ENCODE measurements at regions not wholly inside any gene's neighbourhood (a gene's known extent, or its start where the extent isn't known, plus 50 kb on each side); places are given as distances from the start of the nearest gene placed in this dataset.
"Not testable (repeated sequence)": the region's sequence is repeated elsewhere in the genome, so short reads cannot be mapped to it uniquely, and the experiment has no call there.

DNA sequence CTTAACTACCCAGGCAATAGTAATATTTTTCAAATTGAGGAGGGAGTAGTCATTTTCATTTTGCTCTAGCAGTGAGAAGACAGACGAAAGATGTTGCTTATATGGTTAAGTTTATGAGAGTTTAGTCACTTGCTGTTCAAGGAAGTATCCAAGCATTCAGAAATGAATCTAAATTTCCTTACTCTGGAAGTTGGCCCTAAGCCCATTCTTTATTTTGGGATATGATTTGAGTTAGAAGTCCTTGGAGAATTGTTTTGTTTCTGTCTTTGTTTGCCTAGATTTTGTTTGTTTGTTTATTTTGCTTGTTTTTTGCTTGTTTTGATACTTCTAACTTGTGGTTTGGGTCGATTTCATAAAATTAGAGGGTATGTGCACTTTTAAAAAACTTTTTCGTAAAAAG lies 146.4 kb upstream of the FGF10 start:
- intact Hi-C loops (cut with DNase I) = no loop called here
- no peaks in the 10 kb centered on the region for H3K4me1 ChIP-seq
- ATAC-seq (no peak), FAIRE-seq (no peak), DNase-seq (no peak)
- no peak overlapping the region for H3K27ac ChIP-seq
- 66 to 73% methylated on average over 3 of the region's 3 CpGs for WGBS, 2 donors
- no peaks in the 10 kb centered on the region for H3K27me3 ChIP-seq
- TF ChIP-seq, protein P1, sequence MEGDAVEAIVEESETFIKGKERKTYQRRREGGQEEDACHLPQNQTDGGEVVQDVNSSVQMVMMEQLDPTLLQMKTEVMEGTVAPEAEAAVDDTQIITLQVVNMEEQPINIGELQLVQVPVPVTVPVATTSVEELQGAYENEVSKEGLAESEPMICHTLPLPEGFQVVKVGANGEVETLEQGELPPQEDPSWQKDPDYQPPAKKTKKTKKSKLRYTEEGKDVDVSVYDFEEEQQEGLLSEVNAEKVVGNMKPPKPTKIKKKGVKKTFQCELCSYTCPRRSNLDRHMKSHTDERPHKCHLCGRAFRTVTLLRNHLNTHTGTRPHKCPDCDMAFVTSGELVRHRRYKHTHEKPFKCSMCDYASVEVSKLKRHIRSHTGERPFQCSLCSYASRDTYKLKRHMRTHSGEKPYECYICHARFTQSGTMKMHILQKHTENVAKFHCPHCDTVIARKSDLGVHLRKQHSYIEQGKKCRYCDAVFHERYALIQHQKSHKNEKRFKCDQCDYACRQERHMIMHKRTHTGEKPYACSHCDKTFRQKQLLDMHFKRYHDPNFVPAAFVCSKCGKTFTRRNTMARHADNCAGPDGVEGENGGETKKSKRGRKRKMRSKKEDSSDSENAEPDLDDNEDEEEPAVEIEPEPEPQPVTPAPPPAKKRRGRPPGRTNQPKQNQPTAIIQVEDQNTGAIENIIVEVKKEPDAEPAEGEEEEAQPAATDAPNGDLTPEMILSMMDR (IDR thresholded peaks at IDR 0.05) = no peak
- H3K36me3 ChIP-seq = no peaks in the 10 kb centered on the region
- no peak overlapping the region for H3K4me3 ChIP-seq
- H3K9me3 ChIP-seq = no peaks in the 10 kb centered on the region

DNA sequence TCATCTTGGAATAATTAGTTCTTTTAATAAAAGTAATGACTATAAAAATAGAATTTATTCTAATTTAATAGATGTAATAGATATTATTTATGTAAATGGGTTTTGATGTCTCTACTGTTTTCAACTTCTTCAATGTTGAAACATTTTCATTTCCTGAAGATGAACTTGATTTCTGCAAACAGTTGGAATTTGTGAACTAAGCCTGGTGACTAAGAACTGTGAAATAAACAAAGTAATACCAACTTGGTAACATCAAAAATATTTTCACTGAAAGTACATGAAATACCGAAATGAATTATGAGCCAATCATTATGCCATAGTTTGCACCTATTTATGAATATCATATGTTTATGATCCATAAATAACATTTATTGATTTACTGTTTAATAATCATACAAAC lies 143.8 kb upstream of the FGF10 start:
- TF ChIP-seq, protein P1 (IDR thresholded peaks at IDR 0.05) = no peak
- WGBS, 2 donors = 76 to 86% methylated on average over 1 of the region's 1 CpG
- Histone ChIP-seq H3K4me3 (no peak overlapping the region), H3K27me3 (no peaks in the 10 kb centered on the region), H3K9me3 (no peaks in the 10 kb centered on the region), H3K4me1 (no peaks in the 10 kb centered on the region), H3K27ac (no peak overlapping the region), H3K36me3 (no peaks in the 10 kb centered on the region)
- FAIRE-seq (peak; percentile 29), ATAC-seq (no peak), DNase-seq (no peak)
- intact Hi-C loops (cut with DNase I) = no loop called here

DNA sequence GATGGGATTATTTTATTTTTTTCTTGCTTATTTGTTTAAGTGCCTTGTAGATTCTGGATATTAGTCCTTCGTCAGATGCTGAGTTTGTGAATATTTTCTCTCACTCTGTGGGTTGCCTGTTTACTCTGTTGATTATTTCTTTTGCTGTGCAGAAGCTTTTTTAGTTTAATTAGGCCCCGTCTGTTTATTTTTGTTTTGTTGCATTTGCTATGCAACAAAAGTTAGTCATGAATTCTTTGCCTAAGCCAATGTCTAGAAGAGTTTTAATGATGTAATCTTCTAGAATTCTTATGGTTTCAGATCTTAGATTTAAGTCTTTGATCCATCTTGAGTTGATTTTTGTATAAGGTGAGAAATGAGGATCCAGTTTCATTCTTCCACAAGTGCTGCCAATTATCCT lies 142.5 kb upstream of the FGF10 start:
- ATAC-seq; H3K36me3 ChIP-seq; DNase-seq; H3K4me3 ChIP-seq; H3K27me3 ChIP-seq; H3K27ac ChIP-seq; H3K9me3 ChIP-seq; H3K4me1 ChIP-seq; intact Hi-C loops (cut with DNase I); FAIRE-seq: not testable (repeated sequence)
- WGBS, 2 donors = 87 to 88% methylated on average over 2 of the region's 2 CpGs

DNA sequence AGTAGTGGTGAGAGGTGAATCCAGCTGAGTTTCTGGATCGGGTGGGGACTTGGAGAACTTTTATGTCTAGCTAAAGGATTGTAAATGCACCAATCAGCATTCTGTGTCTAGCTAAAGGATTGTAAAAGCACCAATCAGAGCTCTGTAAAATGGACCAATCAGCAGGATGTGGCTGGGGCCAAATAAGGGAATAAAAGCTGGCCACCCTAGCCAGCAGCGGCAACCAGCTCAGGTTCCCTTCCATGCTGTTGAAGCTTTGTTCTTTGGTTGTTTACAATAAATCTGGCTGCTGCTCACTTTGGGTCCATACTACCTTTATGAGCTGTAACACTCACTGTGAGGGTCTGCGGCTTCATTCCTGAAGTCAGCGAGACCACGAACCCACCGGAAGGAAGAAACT lies 141.6 kb upstream of the FGF10 start:
- H3K4me1 ChIP-seq; H3K4me3 ChIP-seq; H3K27ac ChIP-seq; H3K9me3 ChIP-seq; H3K36me3 ChIP-seq; FAIRE-seq; intact Hi-C loops (cut with DNase I); H3K27me3 ChIP-seq; DNase-seq; ATAC-seq: not testable (repeated sequence)
- 86 to 87% methylated on average over 6 of the region's 6 CpGs for WGBS, 2 donors

DNA sequence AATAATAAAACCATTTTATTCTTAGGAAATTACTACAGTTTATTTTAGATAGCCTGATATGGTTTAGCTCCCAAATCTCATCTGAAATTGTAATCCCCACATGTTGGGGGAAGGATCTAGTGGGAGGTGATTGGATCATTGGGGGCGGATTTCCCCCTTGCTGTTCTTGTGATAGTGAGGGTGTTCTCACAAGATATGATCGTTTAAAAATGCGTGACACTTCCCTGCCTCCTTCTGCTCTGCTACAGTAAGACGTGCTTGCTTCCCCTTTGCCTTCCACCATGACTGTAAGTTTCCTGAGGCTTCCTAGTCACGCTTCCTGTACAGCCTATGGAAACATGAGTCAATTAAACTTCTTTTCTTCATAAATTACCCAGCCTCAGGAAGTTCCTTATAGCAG lies 122.4 kb upstream of the FGF10 start:
- FAIRE-seq (no peak), ATAC-seq (no peak), DNase-seq (no peak)
- TF ChIP-seq, protein P1 (IDR thresholded peaks at IDR 0.05) = no peak
- H3K27ac ChIP-seq = no peak overlapping the region
- 64 to 71% methylated on average over 5 of the region's 5 CpGs for WGBS, 2 donors
- no peaks in the 10 kb centered on the region for H3K36me3 ChIP-seq
- no peaks in the 10 kb centered on the region for H3K9me3 ChIP-seq
- H3K4me1 ChIP-seq = no peaks in the 10 kb centered on the region
- intact Hi-C loops (cut with DNase I) = no loop called here
- no peak overlapping the region for H3K4me3 ChIP-seq
- no peaks in the 10 kb centered on the region for H3K27me3 ChIP-seq

DNA sequence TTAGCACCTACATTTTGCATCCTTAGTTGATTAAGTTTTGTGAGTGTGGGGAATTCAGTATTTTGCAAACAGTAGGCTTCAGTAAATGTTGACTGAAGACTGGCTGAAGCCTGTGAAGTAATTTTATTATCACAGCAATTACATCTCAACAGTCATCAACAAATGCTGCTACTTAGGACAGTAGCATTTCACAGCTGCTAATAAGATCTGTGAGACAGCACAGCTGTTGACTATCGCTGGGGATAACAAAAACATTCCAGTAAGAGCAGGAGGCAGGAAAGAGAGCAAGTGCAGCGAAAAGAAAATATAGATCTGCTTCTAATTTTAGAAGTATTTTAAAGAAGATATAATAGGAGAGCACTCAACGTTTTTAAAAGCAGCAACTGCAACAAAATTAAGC lies 117.3 kb upstream of the FGF10 start:
- ATAC-seq = no peak
- no peaks in the 10 kb centered on the region for H3K9me3 ChIP-seq
- WGBS, 2 donors = 22 to 26% methylated on average over 3 of the region's 3 CpGs
- H3K36me3 ChIP-seq = no peaks in the 10 kb centered on the region
- intact Hi-C loops (cut with DNase I) = no loop called here
- H3K4me3 ChIP-seq = no peak overlapping the region
- no peak for FAIRE-seq
- no peaks in the 10 kb centered on the region for H3K27me3 ChIP-seq
- no peak for DNase-seq
- no peaks in the 10 kb centered on the region for H3K4me1 ChIP-seq
- TF ChIP-seq, protein P1 (IDR thresholded peaks at IDR 0.05) = no peak
- no peak overlapping the region for H3K27ac ChIP-seq
